Esophagus muscularis mucosa (tissue), 4 donors: ENCODE measurements at regions not wholly inside any gene's neighbourhood (a gene's known extent, or its start where the extent isn't known, plus 50 kb on each side); places are given as distances from the start of the nearest gene placed in this dataset.

Experiments used
- EP300 ChIP-seq: sonication (generic); formaldehyde crosslinking; IDR thresholded peaks from one replicate; pipeline ENCODE4 v1.6.1; 2017; ENCODE audit warnings: antibody characterized with exemption
- POLR2A ChIP-seq: fragments of 450-650 bp; IDR thresholded peaks from one replicate; pipeline ENCODE4 v1.6.1; 2017; ENCODE audit warnings: antibody characterized with exemption, moderate library complexity, mild to moderate bottlenecking, low read depth
- TF ChIP-seq, protein P1 (sequence below), 3 experiments: fragments of 200-600 bp in 2 of 3; fragments of 450-650 bp in 1 of 3; sonication (generic) in 2 of 3; IDR thresholded peaks; one replicate each; pipeline ENCODE4 v1.5.1; 2017 to 2019; ENCODE audit warnings: antibody characterized with exemption in 3 of 3, mild to moderate bottlenecking in 2 of 3, moderate library complexity in 1 of 3

DNA sequence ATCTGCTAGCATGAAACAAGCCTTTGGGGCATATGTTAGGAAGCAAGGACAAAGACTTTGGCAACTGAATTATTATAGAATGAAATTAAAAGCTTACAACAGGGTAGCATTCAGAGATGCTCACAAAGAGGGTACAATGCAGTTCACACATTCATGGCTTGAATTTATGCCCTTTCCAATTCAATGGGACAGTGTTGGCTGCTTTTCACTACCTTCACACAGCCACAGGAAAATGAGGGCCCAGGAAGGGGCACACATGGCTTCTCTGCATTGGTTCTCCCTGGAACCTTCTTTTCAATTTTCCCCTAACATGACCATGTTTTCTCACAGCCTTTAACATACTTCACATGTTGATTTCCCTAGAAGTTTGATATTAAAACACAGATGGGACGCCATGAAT is 978.1 kb downstream of the TMEM182 start:
- TF ChIP-seq EP300, result no peak
- no peak for TF ChIP-seq POLR2A
- TF ChIP-seq, protein P1, sequence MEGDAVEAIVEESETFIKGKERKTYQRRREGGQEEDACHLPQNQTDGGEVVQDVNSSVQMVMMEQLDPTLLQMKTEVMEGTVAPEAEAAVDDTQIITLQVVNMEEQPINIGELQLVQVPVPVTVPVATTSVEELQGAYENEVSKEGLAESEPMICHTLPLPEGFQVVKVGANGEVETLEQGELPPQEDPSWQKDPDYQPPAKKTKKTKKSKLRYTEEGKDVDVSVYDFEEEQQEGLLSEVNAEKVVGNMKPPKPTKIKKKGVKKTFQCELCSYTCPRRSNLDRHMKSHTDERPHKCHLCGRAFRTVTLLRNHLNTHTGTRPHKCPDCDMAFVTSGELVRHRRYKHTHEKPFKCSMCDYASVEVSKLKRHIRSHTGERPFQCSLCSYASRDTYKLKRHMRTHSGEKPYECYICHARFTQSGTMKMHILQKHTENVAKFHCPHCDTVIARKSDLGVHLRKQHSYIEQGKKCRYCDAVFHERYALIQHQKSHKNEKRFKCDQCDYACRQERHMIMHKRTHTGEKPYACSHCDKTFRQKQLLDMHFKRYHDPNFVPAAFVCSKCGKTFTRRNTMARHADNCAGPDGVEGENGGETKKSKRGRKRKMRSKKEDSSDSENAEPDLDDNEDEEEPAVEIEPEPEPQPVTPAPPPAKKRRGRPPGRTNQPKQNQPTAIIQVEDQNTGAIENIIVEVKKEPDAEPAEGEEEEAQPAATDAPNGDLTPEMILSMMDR (IDR thresholded peaks at IDR 0.05), result no peak
